H9 (cell line): ENCODE measurements at regions not wholly inside any gene's neighbourhood (a gene's known extent, or its start where the extent isn't known, plus 50 kb on each side); places are given as distances from the start of the nearest gene placed in this dataset.

Experiments used
- DNase-seq: peaks from one replicate; pipeline ENCODE4 v3.0.0-alpha.2; 2017
- H2AFZ ChIP-seq: one replicate; pipeline ENCODE4 v1.6.1; 2013; ENCODE audit warnings: mild to moderate bottlenecking, low read length, control low read depth, moderate library complexity
- H2AK5ac ChIP-seq: 2 replicates; pipeline ENCODE4 v1.6.1; 2013; ENCODE audit warnings: low read length, control low read depth, mixed read lengths; ENCODE audit not compliant: insufficient read length
- H2BK120ac ChIP-seq: one replicate; pipeline ENCODE4 v1.6.1; 2013; ENCODE audit warnings: low read depth, mild to moderate bottlenecking, low read length, control low read depth, inconsistent platforms; ENCODE audit not compliant: poor library complexity, severe bottlenecking
- H2BK12ac ChIP-seq: 2 replicates; pipeline ENCODE4 v1.6.1; 2013; ENCODE audit warnings: low read length, control low read depth, mixed read lengths, low read depth; ENCODE audit not compliant: insufficient read length
- H2BK15ac ChIP-seq: 2 replicates; pipeline ENCODE4 v1.6.1; 2013; ENCODE audit warnings: low read depth, low read length, control low read depth
- H2BK20ac ChIP-seq: one replicate; pipeline ENCODE4 v1.6.1; 2013; ENCODE audit warnings: low read depth, mild to moderate bottlenecking, low read length, control low read depth, inconsistent platforms; ENCODE audit not compliant: poor library complexity, severe bottlenecking
- H2BK5ac ChIP-seq: 2 replicates; pipeline ENCODE4 v1.6.1; 2013; ENCODE audit warnings: low read length, control low read depth, mixed read lengths; ENCODE audit not compliant: insufficient read length
- H3K14ac ChIP-seq: 2 replicates; pipeline ENCODE4 v1.6.1; 2013; ENCODE audit warnings: low read length, control low read depth; ENCODE audit not compliant: insufficient read depth
- H3K18ac ChIP-seq: 2 replicates; pipeline ENCODE4 v1.6.1; 2013; ENCODE audit warnings: low read depth, mild to moderate bottlenecking, mixed read lengths, low read length, control low read depth; ENCODE audit not compliant: insufficient read length
- H3K23ac ChIP-seq: 2 replicates; pipeline ENCODE4 v1.6.1; 2013; ENCODE audit warnings: low read length, control low read depth, mixed read lengths, low read depth; ENCODE audit not compliant: insufficient read length
- H3K23me2 ChIP-seq: 2 replicates; pipeline ENCODE4 v1.6.1; 2013; ENCODE audit warnings: low read depth, mild to moderate bottlenecking, mixed read lengths, low read length, control low read depth; ENCODE audit not compliant: insufficient read length, poor library complexity, severe bottlenecking
- H3K27ac ChIP-seq: 2 replicates; pipeline ENCODE4 v1.5.1; 2013; ENCODE audit warnings: low read length, control low read depth, mixed read lengths, low read depth; ENCODE audit not compliant: insufficient read length
- H3K27me3 ChIP-seq: 2 replicates; pipeline ENCODE4 v1.6.1; 2013; ENCODE audit warnings: low read length, control low read depth, inconsistent platforms; ENCODE audit not compliant: insufficient read depth
- H3K4ac ChIP-seq: 2 replicates; pipeline ENCODE4 v1.6.1; 2013; ENCODE audit warnings: low read depth, mild to moderate bottlenecking, control low read depth, inconsistent platforms, low read length, moderate library complexity
- H3K4me1 ChIP-seq: 2 replicates; pipeline ENCODE4 v1.6.1; 2013; ENCODE audit warnings: low read length, control low read depth, inconsistent platforms; ENCODE audit not compliant: insufficient read depth
- H3K4me2 ChIP-seq: 2 replicates; pipeline ENCODE4 v1.6.1; 2013; ENCODE audit warnings: low read length, control low read depth, mixed read lengths; ENCODE audit not compliant: insufficient read length, insufficient read depth
- H3K56ac ChIP-seq: 2 replicates; pipeline ENCODE4 v1.6.1; 2013; ENCODE audit warnings: low read depth, mild to moderate bottlenecking, mixed read lengths, low read length, control low read depth; ENCODE audit not compliant: insufficient read length
- H3K79me1 ChIP-seq: 2 replicates; pipeline ENCODE4 v1.6.1; 2013; ENCODE audit warnings: low read depth, mild to moderate bottlenecking, moderate library complexity, low read length, control low read depth, inconsistent platforms; ENCODE audit not compliant: insufficient read depth, poor library complexity, severe bottlenecking
- H3K79me2 ChIP-seq: 2 replicates; pipeline ENCODE4 v1.6.1; 2013; ENCODE audit warnings: low read length, control low read depth, inconsistent platforms; ENCODE audit not compliant: insufficient read depth
- H3K9ac ChIP-seq: 2 replicates; pipeline ENCODE4 v1.6.1; 2013; ENCODE audit warnings: low read length, control low read depth, mixed read lengths; ENCODE audit not compliant: insufficient read length; ENCODE audit errors: extremely low read depth
- H3K9me3 ChIP-seq: one replicate; pipeline ENCODE4 v1.6.1; 2013; ENCODE audit warnings: low read depth, low read length, inconsistent platforms; ENCODE audit not compliant: control insufficient read depth
- H3T11ph ChIP-seq: one replicate; pipeline ENCODE4 v1.6.1; 2013; ENCODE audit warnings: mild to moderate bottlenecking, low read length, control low read depth, inconsistent platforms
- H4K20me1 ChIP-seq: one replicate; pipeline ENCODE4 v1.6.1; 2013; ENCODE audit not compliant: control insufficient read depth, insufficient read length, insufficient read depth
- H4K5ac ChIP-seq: 2 replicates; pipeline ENCODE4 v1.6.1; 2013; ENCODE audit warnings: low read depth, mild to moderate bottlenecking, mixed read lengths, low read length, control low read depth; ENCODE audit not compliant: insufficient read length
- H4K8ac ChIP-seq: replicated peaks from 2 replicates; pipeline ENCODE4 v1.6.1; 2013; ENCODE audit warnings: low read length, control low read depth, mixed read lengths, low read depth; ENCODE audit not compliant: insufficient read length
- H4K91ac ChIP-seq: 2 replicates; pipeline ENCODE4 v1.6.1; 2013; ENCODE audit warnings: low read depth, mild to moderate bottlenecking, moderate library complexity, mixed read lengths, low read length, control low read depth; ENCODE audit not compliant: insufficient read length
- H3K27ac Mint-ChIP-seq, 3 experiments: 2 replicates in 2 of 3; 3 replicates in 1 of 3; pipeline ENCODE4 v1.8.0; 2020 to 2021; ENCODE audit warnings: mixed read lengths in 3 of 3, mild to moderate bottlenecking in 1 of 3, moderate library complexity in 1 of 3
- H3K27me3 Mint-ChIP-seq: 2 replicates; pipeline ENCODE4 v1.8.0; 2021; ENCODE audit warnings: low read depth, mild to moderate bottlenecking, moderate library complexity, mixed read lengths
- H3K36me3 Mint-ChIP-seq, 3 experiments: 2 replicates in 2 of 3; 3 replicates in 1 of 3; pipeline ENCODE4 v1.8.0; 2020 to 2021; ENCODE audit warnings: low read depth in 3 of 3, mixed read lengths in 3 of 3; ENCODE audit not compliant: insufficient read depth in 1 of 3
- H3K4me1 Mint-ChIP-seq, 2 experiments: 2 replicates each; pipeline ENCODE4 v1.8.0; 2020; ENCODE audit warnings: mixed read lengths in 2 of 2
- H3K4me3 Mint-ChIP-seq, 2 experiments: 2 replicates in 1 of 2; 3 replicates in 1 of 2; pipeline ENCODE4 v1.8.0; 2020 to 2021; ENCODE audit warnings: mild to moderate bottlenecking in 2 of 2, mixed read lengths in 2 of 2, moderate library complexity in 1 of 2
- H3K9me3 Mint-ChIP-seq, 2 experiments: 2 replicates in 1 of 2; 3 replicates in 1 of 2; pipeline ENCODE4 v1.8.0; 2020; ENCODE audit warnings: mild to moderate bottlenecking in 2 of 2, mixed read lengths in 2 of 2, moderate library complexity in 1 of 2
- WGBS: extraction: QIAGEN DNeasy Blood & Tissue Kit; methylation state at CpG from one replicate; pipeline ENCODE4 v1.1.7; 2013; ENCODE audit warnings: missing lambda C conversion rate, low lambda C conversion rate, mixed read lengths; ENCODE audit not compliant: insufficient read length; ENCODE audit errors: extremely low coverage; 5-methylcytosine and 5-hydroxymethylcytosine counted together
- TF ChIP-seq, protein P1 (sequence below): fragments of 200-600 bp; sonication (generic); conservative IDR thresholded peaks from 3 replicates; pipeline ENCODE4 v1.8.0; 2021; ENCODE audit warnings: antibody characterized with exemption, mild to moderate bottlenecking

GRCh38 chr2:21819454-21819853, 695.7 kb downstream of the TDRD15 start:
- Histone ChIP-seq H3K9ac (no peak overlapping the region), H4K20me1 (no peaks in the 10 kb centered on the region), H3K27ac (no peak overlapping the region), H3K27me3 (no peaks in the 10 kb centered on the region), H3K79me1 (no peaks in the 10 kb centered on the region), H3K14ac (no peak overlapping the region), H3K9me3 (no peaks in the 10 kb centered on the region), H4K5ac (no peak overlapping the region), H2BK15ac (no peak overlapping the region), H2BK20ac (no peak overlapping the region), H3K79me2 (no peaks in the 10 kb centered on the region), H3K56ac (no peak overlapping the region), H3K4me2 (no peak overlapping the region), H3K23me2 (no peaks in the 10 kb centered on the region), H3K18ac (no peak overlapping the region), H3T11ph (no peak overlapping the region), H3K4ac (no peak overlapping the region), H4K8ac (no peak overlapping the region), H2AK5ac (no peak overlapping the region), H2AFZ (no peak overlapping the region), H3K4me1 (peaks cover 5% of the 10 kb centered on the region; the same call in 1 of the 2 replicates), H2BK12ac (no peak overlapping the region), H4K91ac (no peak overlapping the region), H2BK5ac (no peak overlapping the region), H3K23ac (no peak overlapping the region), H2BK120ac (no peak overlapping the region)
- no peak overlapping the region for H3K27ac Mint-ChIP-seq
- no peak for DNase-seq
- no peaks in the 10 kb centered on the region; a peak in 1 of 7 replicates for H3K36me3 Mint-ChIP-seq
- no peak overlapping the region for H3K4me3 Mint-ChIP-seq
- H3K9me3 Mint-ChIP-seq, result no peaks in the 10 kb centered on the region
- WGBS, result no CpG with 5 or more reads among the region's 2 CpGs
- H3K4me1 Mint-ChIP-seq, result peaks cover 35% of the 10 kb centered on the region in 2 experiments
- TF ChIP-seq, protein P1, sequence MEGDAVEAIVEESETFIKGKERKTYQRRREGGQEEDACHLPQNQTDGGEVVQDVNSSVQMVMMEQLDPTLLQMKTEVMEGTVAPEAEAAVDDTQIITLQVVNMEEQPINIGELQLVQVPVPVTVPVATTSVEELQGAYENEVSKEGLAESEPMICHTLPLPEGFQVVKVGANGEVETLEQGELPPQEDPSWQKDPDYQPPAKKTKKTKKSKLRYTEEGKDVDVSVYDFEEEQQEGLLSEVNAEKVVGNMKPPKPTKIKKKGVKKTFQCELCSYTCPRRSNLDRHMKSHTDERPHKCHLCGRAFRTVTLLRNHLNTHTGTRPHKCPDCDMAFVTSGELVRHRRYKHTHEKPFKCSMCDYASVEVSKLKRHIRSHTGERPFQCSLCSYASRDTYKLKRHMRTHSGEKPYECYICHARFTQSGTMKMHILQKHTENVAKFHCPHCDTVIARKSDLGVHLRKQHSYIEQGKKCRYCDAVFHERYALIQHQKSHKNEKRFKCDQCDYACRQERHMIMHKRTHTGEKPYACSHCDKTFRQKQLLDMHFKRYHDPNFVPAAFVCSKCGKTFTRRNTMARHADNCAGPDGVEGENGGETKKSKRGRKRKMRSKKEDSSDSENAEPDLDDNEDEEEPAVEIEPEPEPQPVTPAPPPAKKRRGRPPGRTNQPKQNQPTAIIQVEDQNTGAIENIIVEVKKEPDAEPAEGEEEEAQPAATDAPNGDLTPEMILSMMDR, result no peak
- no peaks in the 10 kb centered on the region for H3K27me3 Mint-ChIP-seq
